Stimulated activated effector memory CD8-positive, alpha-beta T cell treated with anti-CD3 and anti-CD28 coated beads, Interleukin-12 subunit alpha, Interleukin-12 subunit beta, amount 100 ng/mL, for 72 hours (primary cell): ENCODE measurements at regions not wholly inside any gene's neighbourhood (a gene's known extent, or its start where the extent isn't known, plus 50 kb on each side); places are given as distances from the start of the nearest gene placed in this dataset.

ENCODE experiments used
- ATAC-seq: fragments of 150-1000 bp; cut with Tn5 transposase; 2 replicates; pipeline ENCODE4 v1.10.0; 2021
- DNase-seq, 2 donors: peaks; one replicate each; pipeline ENCODE4 v3.0.0; 2021 to 2022; ENCODE audit warnings: low spot score in 2 of 2
- H3K27ac Mint-ChIP-seq: one replicate; pipeline ENCODE4 v1.8.0; 2022; ENCODE audit warnings: mild to moderate bottlenecking, mixed read lengths
- H3K36me3 Mint-ChIP-seq: one replicate; pipeline ENCODE4 v1.8.0; 2022; ENCODE audit warnings: mild to moderate bottlenecking, mixed read lengths
- H3K4me1 Mint-ChIP-seq: one replicate; pipeline ENCODE4 v1.8.0; 2022; ENCODE audit warnings: mixed read lengths
- H3K4me3 Mint-ChIP-seq: one replicate; pipeline ENCODE4 v1.8.0; 2022; ENCODE audit warnings: mild to moderate bottlenecking, mixed read lengths
- H3K9me3 Mint-ChIP-seq: one replicate; pipeline ENCODE4 v1.8.0; 2022; ENCODE audit warnings: mixed read lengths

- Mint-ChIP-seq H3K36me3 (no peaks in the 10 kb centered on the region), H3K4me1 (peaks cover 10% of the 10 kb centered on the region), H3K27ac (no peak overlapping the region), H3K4me3 (no peak overlapping the region), H3K9me3 (no peaks in the 10 kb centered on the region)
- DNase-seq = no peak
- ATAC-seq = no peak
Measured at GRCh38 chr7:1286946-1287645, 54.4 kb downstream of the UNCX start.

GRCh38 chr7:1287752-1288201 lies 55.1 kb downstream of the UNCX start:
- H3K9me3 Mint-ChIP-seq = no peaks in the 10 kb centered on the region
- no peak overlapping the region for H3K4me3 Mint-ChIP-seq

GRCh38 chr7:1288390-1288995 lies 55.8 kb downstream of the UNCX start:
- no peak for ATAC-seq
- peaks cover 10% of the 10 kb centered on the region for H3K4me1 Mint-ChIP-seq
- H3K4me3 Mint-ChIP-seq = no peak overlapping the region
- DNase-seq = no peak
- no peak overlapping the region for H3K27ac Mint-ChIP-seq
- no peaks in the 10 kb centered on the region for H3K36me3 Mint-ChIP-seq
- no peaks in the 10 kb centered on the region for H3K9me3 Mint-ChIP-seq

More at GRCh38 chr7:1287752-1288201, 55.1 kb downstream of the UNCX start:
- ATAC-seq = peak; percentile 17
- Mint-ChIP-seq H3K4me1 (peaks cover 10% of the 10 kb centered on the region), H3K36me3 (no peaks in the 10 kb centered on the region), H3K27ac (no peak overlapping the region)
- DNase-seq = no peak

DNA sequence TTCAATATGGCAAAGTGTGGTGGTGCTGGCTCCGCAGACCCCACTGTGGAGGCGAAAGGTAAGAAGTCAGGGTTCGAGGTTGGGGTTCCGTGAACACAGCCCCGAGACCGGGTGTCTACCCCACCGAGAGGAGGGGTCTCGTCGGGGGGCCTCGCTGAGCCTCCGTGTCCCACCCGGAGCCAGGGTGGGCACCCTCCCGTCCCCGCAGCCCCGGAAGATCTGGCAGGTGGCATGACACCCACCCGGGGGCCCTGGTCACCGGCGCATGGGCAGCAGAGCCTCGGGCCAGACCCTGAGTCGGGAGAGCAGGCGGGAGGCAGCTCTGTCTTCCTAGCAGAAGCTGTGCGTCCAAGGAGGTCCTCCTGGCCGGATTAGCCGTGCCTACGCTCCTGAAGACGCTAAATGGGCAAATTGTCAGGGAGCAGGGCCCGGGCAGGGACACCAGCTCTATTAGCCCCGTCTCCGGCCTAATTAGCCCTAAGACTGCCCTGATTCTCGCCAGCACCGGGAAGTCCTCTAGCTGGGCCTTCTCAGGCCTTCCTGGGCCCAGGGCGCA lies 56.4 kb downstream of the UNCX start:
- ATAC-seq (no peak), DNase-seq (no peak)
- Mint-ChIP-seq H3K27ac (no peak overlapping the region), H3K36me3 (no peaks in the 10 kb centered on the region), H3K4me3 (peak overlapping the region; percentile 65), H3K4me1 (peaks cover 10% of the 10 kb centered on the region), H3K9me3 (no peaks in the 10 kb centered on the region)

GRCh38 chr7:1289666-1290025 lies 57.0 kb downstream of the UNCX start:
- Mint-ChIP-seq H3K27ac (no peak overlapping the region), H3K36me3 (no peaks in the 10 kb centered on the region), H3K9me3 (no peaks in the 10 kb centered on the region), H3K4me3 (peak overlapping the region; percentile 65), H3K4me1 (peaks cover 10% of the 10 kb centered on the region)
- DNase-seq = no peak
- no peak for ATAC-seq

GRCh38 chr7:1290026-1290678 lies 57.5 kb downstream of the UNCX start:
- DNase-seq = no peak
- H3K4me3 Mint-ChIP-seq = peak overlapping the region; percentile 65
- ATAC-seq = peak; percentile 42
- no peaks in the 10 kb centered on the region for H3K9me3 Mint-ChIP-seq
- no peaks in the 10 kb centered on the region for H3K36me3 Mint-ChIP-seq
- peaks cover 10% of the 10 kb centered on the region for H3K4me1 Mint-ChIP-seq
- H3K27ac Mint-ChIP-seq = no peak overlapping the region

GRCh38 chr7:1290679-1291356 lies 58.1 kb downstream of the UNCX start:
- no peak for ATAC-seq
- Mint-ChIP-seq H3K4me3 (peak overlapping the region; percentile 65), H3K4me1 (peaks cover 10% of the 10 kb centered on the region), H3K9me3 (no peaks in the 10 kb centered on the region), H3K27ac (no peak overlapping the region), H3K36me3 (no peaks in the 10 kb centered on the region)
- DNase-seq = no peak

- no peaks in the 10 kb centered on the region for H3K36me3 Mint-ChIP-seq
- ATAC-seq (no peak), DNase-seq (no peak)
- H3K9me3 Mint-ChIP-seq = no peaks in the 10 kb centered on the region
- no peak overlapping the region for H3K27ac Mint-ChIP-seq
- H3K4me1 Mint-ChIP-seq = peaks cover 10% of the 10 kb centered on the region
- H3K4me3 Mint-ChIP-seq = peak overlapping the region; percentile 65
Measured at GRCh38 chr7:1291357-1291689, 58.7 kb downstream of the UNCX start.

DNA sequence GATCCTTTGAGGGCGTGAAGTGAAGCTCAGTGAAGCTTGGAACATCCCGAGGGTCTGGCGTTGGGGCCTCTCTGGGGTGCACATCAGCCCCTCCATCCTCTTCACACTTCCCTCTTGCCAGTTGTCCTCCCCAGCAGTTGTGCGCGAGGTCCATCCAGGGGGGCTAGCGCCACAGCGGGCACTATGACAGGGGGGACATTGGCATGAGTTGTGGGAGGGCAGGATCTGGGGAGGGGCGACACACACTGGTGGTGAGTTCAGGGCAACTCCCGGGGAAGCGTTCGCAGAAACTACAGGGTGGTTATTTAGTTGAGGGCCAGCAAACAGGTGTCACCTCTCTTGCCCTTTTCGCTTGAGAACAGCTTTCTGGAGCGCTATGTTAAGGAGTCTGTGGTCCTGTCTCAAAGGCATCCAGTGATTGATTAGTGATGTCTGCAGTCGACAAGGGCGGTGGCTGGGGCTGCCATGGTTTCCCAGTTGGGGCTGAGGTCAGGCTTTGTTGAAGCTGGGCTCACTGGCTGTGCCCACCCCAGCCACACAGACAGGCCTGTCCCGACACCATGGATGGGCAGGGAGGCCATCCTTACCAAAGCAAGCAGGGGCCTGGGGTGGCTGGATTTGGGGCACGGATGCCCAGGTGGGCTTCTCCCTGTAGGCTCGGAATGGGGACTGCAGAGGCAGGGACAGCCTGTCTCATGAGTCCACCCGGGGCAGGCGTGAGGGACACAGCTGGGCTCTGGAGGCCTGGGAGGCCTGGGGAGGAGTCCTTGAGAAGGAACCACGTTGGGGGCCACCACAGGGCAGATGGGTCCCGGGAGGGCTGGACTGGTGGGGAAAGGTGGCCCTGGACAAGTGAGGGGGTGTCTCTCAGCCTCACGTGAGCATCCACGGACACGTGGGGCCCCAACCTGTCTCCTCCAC lies 59.4 kb downstream of the UNCX start:
- no peaks in the 10 kb centered on the region for H3K36me3 Mint-ChIP-seq
- H3K9me3 Mint-ChIP-seq = no peaks in the 10 kb centered on the region
- ATAC-seq (no peak), DNase-seq (no peak)
- H3K4me3 Mint-ChIP-seq = peak overlapping the region; percentile 65
- H3K27ac Mint-ChIP-seq = no peak overlapping the region
- peaks cover 10% of the 10 kb centered on the region for H3K4me1 Mint-ChIP-seq

- Mint-ChIP-seq H3K36me3 (no peaks in the 10 kb centered on the region), H3K9me3 (no peaks in the 10 kb centered on the region), H3K27ac (no peak overlapping the region), H3K4me3 (no peak overlapping the region), H3K4me1 (peaks cover 10% of the 10 kb centered on the region)
- no peak for ATAC-seq
- DNase-seq = no peak
Measured at GRCh38 chr7:1292972-1293830, 60.5 kb downstream of the UNCX start.

GRCh38 chr7:1293950-1294411 lies 61.3 kb downstream of the UNCX start:
- Mint-ChIP-seq H3K36me3 (no peaks in the 10 kb centered on the region), H3K4me3 (no peak overlapping the region), H3K4me1 (peaks cover 10% of the 10 kb centered on the region), H3K27ac (no peak overlapping the region), H3K9me3 (no peaks in the 10 kb centered on the region)
- ATAC-seq = no peak
- no peak for DNase-seq

- H3K9me3 Mint-ChIP-seq = no peaks in the 10 kb centered on the region
- no peak overlapping the region for H3K4me3 Mint-ChIP-seq
- H3K4me1 Mint-ChIP-seq = no peaks in the 10 kb centered on the region
- ATAC-seq = no peak
- H3K36me3 Mint-ChIP-seq = no peaks in the 10 kb centered on the region
- no peak overlapping the region for H3K27ac Mint-ChIP-seq
- no peak for DNase-seq
Measured at GRCh38 chr7:1295776-1296355, 63.2 kb downstream of the UNCX start.

- no peak for ATAC-seq
- Mint-ChIP-seq H3K9me3 (no peaks in the 10 kb centered on the region), H3K4me1 (no peaks in the 10 kb centered on the region), H3K27ac (no peak overlapping the region), H3K36me3 (no peaks in the 10 kb centered on the region), H3K4me3 (no peak overlapping the region)
- DNase-seq = no peak
Measured at GRCh38 chr7:1296356-1296981, 63.8 kb downstream of the UNCX start.
